Middle frontal gyrus (tissue), 1 donor: ENCODE measurements at regions not wholly inside any gene's neighbourhood (a gene's known extent, or its start where the extent isn't known, plus 50 kb on each side); places are given as distances from the start of the nearest gene placed in this dataset.
"Not testable (repeated sequence)": the region's sequence is repeated elsewhere in the genome, so short reads cannot be mapped to it uniquely, and the experiment has no call there.

Experiments used
- DNase-seq: peaks from one replicate; pipeline ENCODE4 v3.0.0-alpha.2; 2015; ENCODE audit warnings: low spot score; ENCODE audit errors: extremely low spot score

DNA sequence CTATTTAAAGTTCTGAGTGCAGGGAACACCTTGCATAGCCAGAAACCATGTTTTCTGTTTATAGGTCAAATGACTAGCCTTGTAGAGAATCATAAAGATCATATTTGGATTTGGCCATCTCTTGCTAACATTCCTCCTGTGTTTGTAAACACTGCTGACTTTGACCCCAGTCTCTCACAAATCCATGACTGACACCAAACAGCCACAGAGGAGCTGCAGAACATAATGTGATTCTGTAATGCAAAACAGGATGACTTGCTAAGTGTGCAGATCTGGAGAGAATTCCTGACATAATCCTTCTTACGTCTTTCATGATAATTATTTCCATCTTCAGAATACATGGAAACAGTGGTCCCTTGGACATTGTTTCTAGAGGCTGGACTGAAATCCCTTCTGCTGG lies 211.8 kb downstream of the BMP4 start:
- DNase-seq, result no peak

DNA sequence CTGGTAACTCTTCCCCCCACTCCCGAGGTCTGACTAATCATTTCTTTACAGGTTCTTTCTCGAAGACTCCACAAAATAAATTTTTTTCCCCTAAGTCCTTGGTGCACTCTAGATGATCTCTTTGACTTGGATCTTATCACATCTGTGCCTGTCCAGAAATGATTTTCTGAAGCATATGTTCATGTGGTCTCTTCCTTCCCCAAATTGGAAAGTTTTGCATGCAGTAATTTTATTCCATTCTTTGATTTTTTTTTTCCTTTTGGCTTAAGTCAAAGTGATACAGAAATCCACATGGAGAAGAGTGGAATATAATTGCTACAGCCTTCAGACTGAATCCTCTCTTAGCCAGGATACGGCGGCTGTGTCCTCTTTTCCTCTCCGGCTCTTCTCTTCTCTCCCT lies 213.3 kb downstream of the BMP4 start:
- no peak for DNase-seq

DNA sequence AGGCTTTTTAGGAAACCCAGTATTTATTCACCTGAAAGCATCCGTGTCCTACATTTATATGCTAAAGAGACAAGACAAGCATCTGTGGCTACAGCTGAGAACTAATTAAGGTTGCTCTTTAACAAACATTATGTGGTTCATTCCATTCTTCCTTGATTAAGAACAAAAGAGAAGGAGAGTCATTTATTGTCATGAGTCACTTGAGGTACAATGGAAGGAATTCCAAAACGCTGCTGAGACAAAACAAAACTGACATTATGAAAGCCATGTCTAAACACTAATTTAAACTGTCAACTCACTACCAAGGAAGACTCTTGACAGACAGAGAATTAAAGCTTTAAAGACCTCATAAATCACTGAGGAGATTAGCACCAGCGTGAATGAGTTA lies 214.4 kb downstream of the BMP4 start:
- no peak for DNase-seq

DNA sequence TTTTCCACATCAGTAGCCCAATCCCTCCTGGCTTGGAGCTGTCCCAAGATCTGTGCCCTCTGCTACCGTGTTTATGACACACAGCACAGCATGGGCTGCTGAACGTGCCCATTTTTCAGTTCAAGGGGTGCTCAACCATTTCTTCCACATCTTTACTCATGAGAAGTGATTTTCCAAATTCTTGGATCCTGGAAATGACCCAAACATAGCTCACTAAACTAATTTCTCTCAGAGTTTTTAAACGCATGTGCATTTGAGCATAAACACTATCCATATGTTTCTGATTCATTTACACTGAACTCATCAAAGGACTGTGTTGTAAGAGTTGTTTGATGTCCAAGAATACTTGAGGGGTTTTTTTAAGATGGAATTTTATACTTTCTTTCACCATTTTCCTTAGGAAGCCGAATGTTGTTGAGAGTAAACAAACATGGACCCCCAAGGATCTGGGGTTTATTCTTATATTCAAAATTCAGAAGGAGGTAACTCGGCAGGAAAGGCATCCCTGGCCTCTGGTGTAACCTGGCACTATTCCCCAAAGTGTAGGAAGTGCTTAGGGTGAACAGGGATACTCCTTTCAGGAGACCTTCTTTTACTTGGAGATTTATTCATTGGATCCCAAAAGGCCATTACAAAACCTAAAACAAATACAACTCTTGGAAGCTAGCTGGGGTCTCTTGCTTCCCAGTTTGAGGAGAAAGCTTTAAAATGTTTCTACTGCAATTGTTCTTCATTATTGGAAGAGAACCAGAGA lies 215.0 kb downstream of the BMP4 start:
- DNase-seq, result no peak

DNA sequence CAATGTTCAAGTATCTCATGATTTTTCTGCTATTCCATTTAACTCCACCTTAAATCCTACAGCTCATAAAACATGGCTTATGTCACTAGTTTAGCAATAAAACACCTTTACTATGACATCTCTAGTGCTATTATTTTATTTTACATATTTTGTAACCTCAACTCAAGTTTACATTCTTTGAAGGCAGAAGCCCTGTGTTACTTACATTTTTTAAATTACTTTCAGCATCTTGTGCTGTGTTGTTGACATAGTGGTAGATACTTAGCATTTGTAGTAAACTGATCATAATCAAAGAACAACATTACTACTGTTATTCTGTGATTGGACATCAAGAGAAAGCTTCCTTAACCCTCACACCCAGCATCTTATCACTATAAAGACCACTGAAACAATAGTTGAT lies 216.1 kb downstream of the BMP4 start:
- no peak for DNase-seq

DNA sequence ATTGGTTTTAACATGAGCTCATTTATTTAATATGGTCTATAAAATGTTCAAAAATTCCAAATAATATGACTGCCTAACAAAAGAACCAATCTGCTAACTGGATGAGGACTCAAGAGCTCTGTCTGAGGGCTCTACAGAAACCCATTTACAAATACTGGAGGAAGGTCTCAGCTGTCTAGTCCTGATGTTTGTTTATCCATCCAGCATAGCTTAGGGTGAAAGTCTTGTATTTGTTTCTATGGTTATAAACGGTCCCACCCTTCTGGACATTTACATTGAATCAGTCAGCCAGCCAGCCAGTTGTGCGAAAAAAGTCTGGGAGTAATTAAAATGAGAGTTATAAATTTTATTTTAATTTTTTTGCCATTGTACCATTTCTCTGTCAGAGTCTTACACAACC lies 220.7 kb downstream of the BMP4 start:
- no peak for DNase-seq

DNA sequence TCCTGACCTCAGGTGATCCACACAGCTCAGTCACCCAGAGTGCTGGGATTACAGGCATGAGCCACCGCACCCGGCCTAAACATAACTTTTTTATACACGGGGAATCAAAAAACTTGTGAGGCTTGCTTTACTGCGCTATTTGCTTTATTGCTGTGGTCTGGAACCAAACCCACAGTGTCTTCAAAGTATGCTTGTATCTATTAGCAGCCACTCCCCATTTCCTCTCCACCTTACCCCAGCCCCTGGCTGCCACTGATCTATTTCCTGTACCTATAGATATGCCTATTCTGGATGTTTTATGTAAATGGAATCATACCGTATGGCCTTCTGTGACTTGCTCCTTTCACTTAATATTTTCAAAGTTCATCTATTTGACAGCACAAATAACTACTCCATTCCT lies 233.4 kb downstream of the BMP4 start:
- DNase-seq, result no peak

DNA sequence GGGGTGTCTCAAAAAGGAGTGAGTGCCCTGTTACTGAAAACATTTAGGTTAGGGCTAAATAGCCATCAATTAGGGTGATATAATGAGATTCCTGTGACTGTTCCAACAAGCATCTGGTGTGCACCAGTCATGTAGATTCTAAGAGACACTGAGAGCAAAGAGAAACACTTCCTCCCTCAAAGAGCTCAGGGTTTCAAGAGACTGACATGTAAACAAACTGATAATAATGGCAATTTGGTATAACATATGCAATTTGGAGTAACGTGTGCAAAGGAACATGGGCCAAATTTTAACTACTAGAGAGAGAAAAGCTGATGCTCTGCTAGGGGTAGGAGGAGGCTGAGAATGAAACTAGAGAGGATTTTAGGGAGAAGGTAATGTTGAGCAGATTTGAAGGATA lies 237.1 kb downstream of the BMP4 start:
- DNase-seq, result no peak

DNA sequence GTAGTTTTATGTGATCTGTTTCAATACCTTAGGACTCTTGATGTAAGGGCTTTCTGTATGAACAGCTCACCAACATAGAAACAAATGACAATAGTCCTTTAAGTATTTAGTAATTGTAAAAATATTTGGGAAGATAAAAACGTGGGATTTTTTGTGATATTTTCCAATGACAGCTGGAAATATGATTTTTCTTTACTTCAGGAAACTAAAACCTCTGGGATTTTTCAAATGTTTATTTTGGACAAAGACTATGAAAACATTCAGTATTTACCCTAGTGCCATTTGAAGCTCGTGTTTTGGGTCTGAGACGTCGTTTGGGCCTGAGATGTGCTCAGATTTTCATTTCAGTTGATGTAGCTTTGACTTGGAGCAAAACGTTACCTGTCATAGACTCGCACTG lies 240.0 kb downstream of the BMP4 start:
- DNase-seq, result no peak

DNA sequence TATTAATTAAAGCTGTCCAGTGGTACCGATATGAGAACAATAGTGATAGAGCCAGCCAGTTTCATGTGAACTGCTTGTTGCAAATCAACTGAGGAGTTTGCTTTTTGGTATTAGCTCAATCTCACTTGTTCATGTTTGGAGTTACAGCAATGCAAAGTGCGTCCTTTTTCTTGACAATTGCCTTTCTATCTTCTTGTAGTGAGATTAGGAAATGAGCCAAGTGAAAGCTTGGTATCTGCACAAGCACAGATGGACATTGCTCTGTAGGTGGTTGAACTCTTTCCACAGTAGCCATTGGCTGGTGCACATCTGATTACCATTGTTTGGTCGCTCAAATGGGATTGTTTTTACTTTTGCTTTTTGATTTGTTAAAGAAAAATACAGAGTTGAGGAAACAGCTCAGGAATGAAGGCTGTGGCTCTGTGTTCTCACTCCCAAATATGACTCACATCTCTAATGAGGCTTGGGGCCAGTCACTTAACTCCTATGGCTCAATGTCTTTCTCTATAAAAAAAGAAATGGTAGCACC lies 241.4 kb downstream of the BMP4 start:
- no peak for DNase-seq

DNA sequence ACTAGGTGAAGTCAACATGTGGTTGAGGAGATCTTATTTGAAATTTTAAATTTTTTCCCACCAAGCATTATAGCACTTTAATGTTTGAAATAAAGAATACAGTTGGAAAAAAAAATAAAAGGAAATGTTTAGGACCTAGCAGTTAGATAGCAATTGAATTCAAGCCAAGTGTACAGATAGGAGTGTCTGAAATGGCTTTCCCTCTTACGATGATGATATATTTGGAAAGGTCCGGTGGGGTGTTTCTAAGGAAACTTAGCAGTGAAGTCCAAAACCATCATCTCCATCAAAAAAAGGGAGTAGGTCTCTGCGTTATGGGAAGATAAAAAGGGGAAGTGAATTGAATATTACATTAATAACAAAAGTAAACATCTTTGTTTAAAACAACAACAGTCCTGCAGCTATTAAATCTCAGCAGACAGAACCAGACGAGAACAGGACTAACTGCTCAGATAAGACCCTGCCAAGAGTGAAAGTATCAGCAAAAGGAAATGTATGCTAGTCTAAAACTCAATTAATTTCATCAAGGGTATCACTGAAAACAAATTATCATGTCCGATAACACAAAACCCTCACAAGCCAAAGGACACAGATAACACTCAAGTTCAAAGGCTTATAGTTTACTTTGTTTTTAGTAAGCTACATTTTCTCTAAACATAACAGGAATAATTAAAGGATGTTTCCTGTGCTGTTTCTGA lies 242.0 kb downstream of the BMP4 start:
- no peak for DNase-seq

DNA sequence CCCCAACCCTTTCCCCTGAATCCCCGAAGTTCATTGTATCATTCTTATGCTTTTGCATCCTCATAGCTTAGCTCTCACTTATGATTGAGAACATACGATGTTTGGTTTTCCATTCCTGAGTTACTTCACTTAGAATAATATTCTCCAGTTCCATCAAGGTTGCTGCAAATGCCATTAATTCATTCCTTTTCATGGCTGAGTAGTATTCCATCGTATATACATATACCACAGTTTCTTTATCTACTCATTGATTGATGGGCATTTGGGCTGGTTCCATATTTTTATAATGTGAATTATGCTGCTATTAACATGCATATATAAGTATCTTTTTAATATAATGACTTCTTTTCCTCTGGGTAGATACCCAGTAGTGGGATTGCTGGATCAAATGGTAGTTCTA lies 243.7 kb downstream of the BMP4 start:
- not testable (repeated sequence) for DNase-seq

DNA sequence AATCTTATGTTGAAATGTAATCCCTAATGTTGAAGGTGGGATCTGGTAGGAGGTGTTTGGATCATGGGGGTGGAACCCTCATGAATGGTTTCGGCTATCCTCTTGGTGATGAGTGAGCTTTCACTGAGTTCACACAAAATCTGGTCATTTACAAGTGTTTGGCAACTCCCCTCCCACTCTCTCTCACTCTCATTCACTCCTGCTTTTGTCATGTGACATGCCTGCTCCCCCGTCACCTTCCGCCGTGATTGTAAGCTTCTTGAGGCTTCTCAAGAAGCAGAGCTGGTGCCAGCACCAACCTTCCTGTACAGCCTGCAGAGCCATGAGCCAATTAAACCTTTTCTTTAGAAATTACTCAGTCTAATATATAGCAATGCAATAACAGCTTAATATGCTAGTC lies 245.4 kb downstream of the BMP4 start:
- DNase-seq, result no peak

DNA sequence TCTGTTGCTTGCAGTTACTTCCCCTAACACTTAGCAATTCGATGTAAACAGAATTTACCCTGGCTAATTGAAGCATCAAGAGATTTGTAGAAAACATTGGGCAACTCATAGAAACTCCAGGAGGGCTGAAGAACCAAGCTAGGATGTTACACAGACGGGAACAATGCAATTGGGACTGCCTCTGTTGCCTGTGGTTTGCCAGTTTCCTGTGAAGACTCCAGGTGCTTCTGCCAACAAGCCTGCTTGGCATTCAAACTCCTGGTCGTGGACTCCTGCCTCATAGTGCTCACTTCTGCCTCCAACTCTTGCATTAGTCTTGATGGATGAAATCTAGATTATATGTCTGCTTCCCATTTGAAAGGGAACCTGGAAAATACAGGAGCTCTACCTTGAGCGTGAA lies 246.0 kb downstream of the BMP4 start:
- DNase-seq, result no peak

DNA sequence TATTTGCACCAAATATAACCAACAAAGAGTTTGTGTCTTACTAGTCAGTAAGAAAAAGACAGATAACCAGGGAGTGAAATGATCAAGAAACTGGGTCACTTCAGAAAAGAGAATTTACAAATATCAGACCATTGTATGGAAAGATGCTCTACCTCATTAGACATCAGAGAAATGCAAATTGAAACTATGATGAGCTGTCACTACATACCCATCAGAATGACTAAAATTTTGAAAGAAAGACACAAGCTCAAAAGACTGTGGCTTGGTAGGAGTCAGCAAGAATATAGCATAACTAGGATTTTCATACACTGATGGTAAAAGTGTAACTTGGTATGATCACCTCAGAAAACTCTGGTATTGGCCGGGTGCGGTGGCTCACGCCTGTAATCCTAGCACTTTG lies 247.2 kb downstream of the BMP4 start:
- no peak for DNase-seq

DNA sequence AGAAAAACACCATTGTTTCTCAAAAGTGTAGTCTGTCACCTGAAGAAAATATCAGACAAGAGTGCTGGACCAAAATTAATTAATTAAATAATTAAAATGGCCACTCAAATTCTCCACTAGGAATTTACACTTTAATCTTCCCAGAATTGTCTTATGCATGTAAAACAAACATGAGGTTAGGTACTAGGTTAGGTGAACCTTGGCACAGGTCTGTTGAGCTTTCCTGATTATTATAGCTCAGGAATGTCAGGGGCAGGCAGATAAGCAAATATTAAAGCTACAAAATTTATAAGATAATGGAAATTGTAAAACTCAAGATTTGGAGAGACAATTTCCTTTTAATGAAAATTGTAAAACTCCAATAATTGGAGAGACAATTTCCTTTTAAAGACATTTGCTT lies 253.2 kb downstream of the BMP4 start:
- no peak for DNase-seq

DNA sequence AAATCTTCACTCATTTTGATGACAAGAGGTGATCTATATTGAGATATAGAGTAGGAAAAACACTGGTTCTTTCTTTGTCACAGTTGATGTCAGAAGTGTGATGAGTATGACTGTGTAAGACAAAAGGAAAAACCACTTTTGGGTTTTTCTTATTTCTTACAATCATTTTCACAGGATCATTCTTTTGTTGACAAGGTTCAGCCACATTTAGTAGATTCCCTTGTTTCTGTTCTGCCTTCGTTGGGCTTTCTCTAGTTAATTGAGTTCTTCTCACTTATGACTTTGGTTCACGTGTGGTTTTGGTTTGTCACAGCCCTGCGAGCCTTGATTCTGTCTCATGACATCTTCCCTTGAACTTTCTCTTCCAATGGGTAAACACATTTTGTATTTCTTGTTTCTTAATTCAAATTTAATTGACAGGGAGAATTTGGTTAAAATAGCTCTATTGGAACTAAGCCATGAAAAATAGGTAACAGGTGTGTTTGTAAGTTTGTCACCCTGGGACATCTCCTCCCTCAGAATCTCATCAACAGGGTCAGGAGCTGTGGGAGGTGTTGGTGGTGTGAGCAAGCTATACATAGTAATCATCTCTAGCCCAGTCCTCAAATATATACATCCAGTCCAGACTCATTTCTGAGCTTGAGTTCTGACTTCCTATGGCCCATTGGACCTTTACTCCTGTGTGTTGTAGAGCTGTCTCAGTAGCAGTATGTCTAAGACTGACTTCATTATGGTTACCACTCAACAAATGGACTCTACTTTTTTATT lies 255.3 kb downstream of the BMP4 start:
- no peak for DNase-seq

DNA sequence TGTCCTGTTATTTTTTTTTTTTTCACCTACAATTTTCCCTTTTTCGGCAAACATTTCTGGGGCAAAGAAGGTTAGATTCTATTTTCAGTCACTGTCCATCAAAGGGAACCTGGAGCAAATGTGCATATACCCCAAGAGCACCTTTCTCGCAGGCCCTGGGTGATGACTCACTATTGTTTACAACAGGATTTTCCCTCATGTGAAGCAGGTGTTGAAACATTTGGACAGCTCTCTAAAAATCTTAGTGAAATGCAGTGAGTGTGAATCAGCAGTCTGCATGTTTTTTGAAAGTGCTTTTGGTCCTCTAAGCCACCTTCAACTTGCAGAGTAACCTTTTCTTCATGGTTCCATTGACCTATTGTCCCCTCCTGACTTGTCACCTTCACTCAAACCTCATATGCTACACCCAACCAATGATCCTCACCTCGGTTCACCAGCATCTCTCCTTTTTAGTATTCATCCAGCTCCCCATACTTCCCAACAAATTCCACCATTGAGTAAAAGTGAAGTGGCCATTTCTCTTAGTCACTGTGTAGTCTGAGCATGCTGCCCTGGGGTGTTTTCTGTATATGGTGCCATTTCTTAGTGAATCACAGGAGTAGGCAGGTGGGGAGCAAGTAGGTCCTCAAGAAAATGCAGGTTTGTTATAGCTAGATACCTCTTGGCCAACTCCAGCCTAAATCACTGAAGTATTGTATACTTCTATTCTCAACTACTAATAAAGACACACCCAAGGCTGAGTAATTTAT lies 260.2 kb downstream of the BMP4 start:
- no peak for DNase-seq

DNA sequence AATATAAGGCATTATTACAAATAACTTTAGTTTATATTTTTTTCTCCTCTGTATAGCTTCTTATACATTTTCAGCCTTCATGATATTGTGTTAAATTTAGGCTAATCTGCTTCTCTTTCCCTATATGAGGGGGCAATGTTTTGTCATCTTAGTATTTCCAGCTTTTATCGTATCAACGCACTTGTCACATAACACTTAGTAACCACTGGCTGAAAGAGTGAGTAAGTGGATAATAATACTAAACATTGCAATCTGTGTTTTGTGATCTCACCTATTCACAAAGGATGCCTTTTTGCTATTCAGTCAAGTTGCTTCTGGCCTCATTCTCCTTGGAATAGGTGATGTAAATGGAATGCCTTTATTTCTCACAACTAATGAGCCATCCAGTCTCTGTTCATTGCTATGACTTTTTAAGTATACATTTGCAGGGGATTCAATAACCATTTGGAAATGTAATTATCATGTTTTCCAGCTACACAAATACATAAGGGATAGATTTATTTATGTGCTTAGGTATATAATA lies 260.9 kb downstream of the BMP4 start:
- DNase-seq, result no peak

DNA sequence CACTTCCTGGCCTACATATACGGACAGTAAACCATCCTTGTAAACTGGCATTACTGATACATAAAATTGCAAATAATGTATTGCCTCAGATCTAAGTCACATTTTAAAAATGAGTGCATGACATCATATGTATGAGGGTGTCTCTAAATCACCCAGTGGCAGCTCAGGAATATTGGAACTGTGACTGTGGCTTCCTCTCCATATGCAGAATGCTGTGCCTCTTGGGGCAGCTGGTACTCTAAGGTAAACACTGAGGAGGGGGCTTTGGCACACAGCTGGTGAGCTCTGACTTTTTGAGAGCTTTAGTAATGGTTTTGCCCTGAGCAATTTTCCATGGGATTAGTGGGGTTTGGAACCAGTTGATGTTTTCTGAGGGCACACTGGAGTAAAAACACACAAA lies 263.7 kb downstream of the BMP4 start:
- no peak for DNase-seq

DNA sequence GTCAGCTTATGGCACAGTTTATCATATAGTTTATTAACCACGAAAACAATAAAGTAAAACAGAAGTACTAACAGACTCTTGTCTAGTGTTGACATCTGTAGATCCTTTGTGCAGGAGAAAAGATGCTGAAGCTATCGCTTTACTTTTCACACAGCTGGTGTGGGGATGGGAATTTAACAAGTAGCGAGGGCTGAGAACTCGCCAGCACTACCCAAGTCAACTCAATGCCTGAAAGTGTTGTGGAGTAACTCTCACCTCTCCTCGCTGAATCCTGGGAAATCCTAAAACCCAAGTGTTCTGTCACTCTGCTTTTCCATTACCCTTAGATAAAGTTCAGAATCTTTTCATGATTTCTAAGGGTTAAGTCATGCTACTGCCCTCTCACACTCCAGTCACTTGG lies 264.2 kb downstream of the BMP4 start:
- DNase-seq, result no peak
